DOHH2 (cell line): ENCODE measurements at regions not wholly inside any gene's neighbourhood (a gene's known extent, or its start where the extent isn't known, plus 50 kb on each side); places are given as distances from the start of the nearest gene placed in this dataset.

Experiments used
- H3F3A ChIP-seq: fragments of 200-600 bp; sonication (generic), shearing (Covaris generic); 2 replicates; pipeline ENCODE4 v1.6.0; 2016; ENCODE audit warnings: antibody characterized with exemption, mild to moderate bottlenecking; ENCODE audit not compliant: control insufficient read depth, insufficient read depth
- H3K27ac ChIP-seq: fragments of 200-600 bp; sonication (generic); 2 replicates; pipeline ENCODE4 v1.5.1; 2014; ENCODE audit warnings: low read depth, mild to moderate bottlenecking, low read length, moderate library complexity
- H3K27me3 ChIP-seq: fragments of 200-600 bp; sonication (generic); 2 replicates; pipeline ENCODE4 v1.6.1; 2014; ENCODE audit warnings: mild to moderate bottlenecking, low read length, mixed read lengths; ENCODE audit not compliant: control insufficient read depth
- H3K36me3 ChIP-seq: fragments of 200-600 bp; sonication (generic); 2 replicates; pipeline ENCODE4 v1.6.1; 2014; ENCODE audit warnings: mild to moderate bottlenecking, low read length, moderate library complexity, mixed read lengths; ENCODE audit not compliant: control insufficient read depth
- H3K4me1 ChIP-seq: fragments of 200-600 bp; sonication (generic); 2 replicates; pipeline ENCODE4 v1.6.1; 2014; ENCODE audit warnings: mild to moderate bottlenecking, low read length, mixed read lengths; ENCODE audit not compliant: control insufficient read depth
- H3K4me2 ChIP-seq: fragments of 200-600 bp; sonication (generic); 2 replicates; pipeline ENCODE4 v1.6.0; 2014; ENCODE audit warnings: mild to moderate bottlenecking, low read length, moderate library complexity
- H3K4me3 ChIP-seq: fragments of 200-600 bp; sonication (generic); 2 replicates; pipeline ENCODE4 v1.5.1; 2014; ENCODE audit warnings: mild to moderate bottlenecking, low read length, mixed read lengths
- H3K79me2 ChIP-seq: fragments of 200-600 bp; sonication (generic); 2 replicates; pipeline ENCODE4 v1.6.1; 2014; ENCODE audit warnings: mild to moderate bottlenecking, low read length, mixed read lengths; ENCODE audit not compliant: control insufficient read depth
- H3K9me2 ChIP-seq: fragments of 200-600 bp; sonication (generic); replicated peaks from 2 replicates; pipeline ENCODE4 v1.6.1; 2014; ENCODE audit warnings: mild to moderate bottlenecking, low read length, mixed read lengths; ENCODE audit not compliant: control insufficient read depth
- H3K9me3 ChIP-seq: fragments of 200-600 bp; sonication (generic); 2 replicates; pipeline ENCODE4 v1.6.1; 2014; ENCODE audit warnings: antibody characterized with exemption, low read length, mixed read lengths; ENCODE audit not compliant: control insufficient read depth, insufficient read depth
- H4K20me1 ChIP-seq: fragments of 200-600 bp; sonication (generic); 2 replicates; pipeline ENCODE4 v1.6.0; 2014; ENCODE audit warnings: low read depth, mild to moderate bottlenecking, antibody characterized with exemption, low read length, moderate library complexity; ENCODE audit not compliant: control insufficient read depth, insufficient read depth
- CTCF ChIP-seq: fragments of 200-600 bp; sonication (generic); IDR thresholded peaks from one replicate; pipeline ENCODE4 v1.5.1; 2014; ENCODE audit warnings: antibody characterized with exemption, mild to moderate bottlenecking, low read depth, low read length; ENCODE audit not compliant: poor library complexity, severe bottlenecking
- EZH2phosphoT487 ChIP-seq: fragments of 200-600 bp; sonication (generic); IDR thresholded peaks from 2 replicates; pipeline ENCODE4 v1.6.1; 2017; ENCODE audit warnings: borderline replicate concordance, mild to moderate bottlenecking, antibody characterized with exemption, low read length, moderate library complexity, mixed read lengths

GRCh38 chr3:102034639-102035451 lies 185.5 kb downstream of the NFKBIZ start:
- no peak overlapping the region for H3K4me3 ChIP-seq
- H4K20me1 ChIP-seq = no peaks in the 10 kb centered on the region
- H3F3A ChIP-seq = no peaks in the 10 kb centered on the region
- no peak for TF ChIP-seq CTCF
- no peak for TF ChIP-seq EZH2phosphoT487
- H3K27me3 ChIP-seq = no peaks in the 10 kb centered on the region
- no peak overlapping the region for H3K4me2 ChIP-seq
- no peaks in the 10 kb centered on the region for H3K79me2 ChIP-seq
- H3K36me3 ChIP-seq = no peaks in the 10 kb centered on the region
- H3K9me2 ChIP-seq = no peaks in the 10 kb centered on the region
- no peak overlapping the region for H3K27ac ChIP-seq
- H3K9me3 ChIP-seq = peaks cover 1% of the 10 kb centered on the region; the same call in 1 of the 2 replicates
- peaks cover 35% of the 10 kb centered on the region for H3K4me1 ChIP-seq

- Histone ChIP-seq H3K27ac (no peak overlapping the region), H3K79me2 (no peaks in the 10 kb centered on the region), H3K4me3 (no peak overlapping the region)
Measured at GRCh38 chr3:102036017-102036416, 186.7 kb downstream of the NFKBIZ start.

GRCh38 chr3:102036472-102036871 lies 187.2 kb downstream of the NFKBIZ start:
- no peaks in the 10 kb centered on the region for H4K20me1 ChIP-seq
- peaks cover 31% of the 10 kb centered on the region for H3K4me1 ChIP-seq
- no peak overlapping the region for H3K27ac ChIP-seq
- H3K36me3 ChIP-seq = no peaks in the 10 kb centered on the region
- H3K27me3 ChIP-seq = no peaks in the 10 kb centered on the region
- no peaks in the 10 kb centered on the region for H3K79me2 ChIP-seq
- no peak overlapping the region for H3K4me3 ChIP-seq
- TF ChIP-seq EZH2phosphoT487 = no peak
- TF ChIP-seq CTCF = no peak
- peaks cover 3% of the 10 kb centered on the region; the same call in 1 of the 2 replicates for H3K9me3 ChIP-seq
- peak overlapping the region; percentile 39 for H3K4me2 ChIP-seq
- no peaks in the 10 kb centered on the region for H3K9me2 ChIP-seq
- H3F3A ChIP-seq = no peaks in the 10 kb centered on the region

More at GRCh38 chr3:102036017-102036416, 186.7 kb downstream of the NFKBIZ start:
- H3F3A ChIP-seq = no peaks in the 10 kb centered on the region
- H3K4me1 ChIP-seq = peaks cover 31% of the 10 kb centered on the region
- no peaks in the 10 kb centered on the region for H3K36me3 ChIP-seq
- H3K4me2 ChIP-seq = peak overlapping the region; percentile 39
- no peaks in the 10 kb centered on the region for H3K27me3 ChIP-seq
- peaks cover 3% of the 10 kb centered on the region; the same call in 1 of the 2 replicates for H3K9me3 ChIP-seq
- H3K9me2 ChIP-seq = no peaks in the 10 kb centered on the region
- no peak for TF ChIP-seq EZH2phosphoT487
- no peak for TF ChIP-seq CTCF
- H4K20me1 ChIP-seq = no peaks in the 10 kb centered on the region
